IMR-90 (cell line): ENCODE measurements at regions not wholly inside any gene's neighbourhood (a gene's known extent, or its start where the extent isn't known, plus 50 kb on each side); places are given as distances from the start of the nearest gene placed in this dataset.

Experiments used
- ATAC-seq: fragments of 200-7000 bp; cut with Tn5 transposase; 2 replicates; pipeline ENCODE4 v1.9.1; 2020; ENCODE audit warnings: low read depth, mild to moderate bottlenecking, moderate library complexity
- BruUV-seq: library from RNA; stranded (reverse); fragments of 400-500 nt; replicated peaks from 2 replicates; lab custom pipeline; 2021; lab: Mats Ljungman, UMichigan
- CTCF ChIA-PET: fragments of 300-600 bp; formaldehyde crosslinking; extraction: SDS; loops from one replicate; lab custom pipeline; 2021; ENCODE audit warnings: antibody characterized with exemption; lab: Yijun Ruan, JAX
- POLR2A ChIA-PET: fragments of 300-600 bp; sonication (Branson Sonifier 250); formaldehyde crosslinking; loops from one replicate; lab custom pipeline; 2022; ENCODE audit warnings: antibody characterized with exemption; ENCODE audit not compliant: unreplicated experiment; lab: Charles Lee
- DNase-seq: peaks from one replicate; pipeline ENCODE4 v3.0.0; 2013
- H2AFZ ChIP-seq: replicated peaks from 2 replicates; pipeline ENCODE3; 2013; ENCODE audit warnings: low read length, mild to moderate bottlenecking; ENCODE audit not compliant: poor library complexity
- H2AK5ac ChIP-seq: 2 replicates; pipeline ENCODE4 v1.6.1; 2013; ENCODE audit warnings: low read depth, low read length, inconsistent platforms
- H2AK9ac ChIP-seq: replicated peaks from 2 replicates; pipeline ENCODE3; 2013; ENCODE audit warnings: mild to moderate bottlenecking, low read depth, low read length, moderate library complexity; ENCODE audit not compliant: poor library complexity
- H2BK120ac ChIP-seq: 2 replicates; pipeline ENCODE4 v1.6.1; 2013; ENCODE audit warnings: low read depth, low read length, inconsistent platforms
- H2BK15ac ChIP-seq: 3 replicates; pipeline ENCODE4 v1.6.1; 2013; ENCODE audit warnings: low read depth, low read length, inconsistent platforms
- H2BK20ac ChIP-seq: 2 replicates; pipeline ENCODE4 v1.6.1; 2013; ENCODE audit warnings: low read depth, mild to moderate bottlenecking, inconsistent platforms, low read length, moderate library complexity
- H2BK5ac ChIP-seq: 2 replicates; pipeline ENCODE4 v1.6.1; 2013; ENCODE audit warnings: mild to moderate bottlenecking, low read depth, low read length, inconsistent platforms; ENCODE audit not compliant: poor library complexity, severe bottlenecking
- H3K14ac ChIP-seq: replicated peaks from 2 replicates; pipeline ENCODE4 v1.6.1; 2013; ENCODE audit warnings: low read depth, low read length, inconsistent platforms
- H3K18ac ChIP-seq: 2 replicates; pipeline ENCODE4 v1.6.1; 2013; ENCODE audit warnings: low read depth, low read length, control low read depth
- H3K23ac ChIP-seq: 2 replicates; pipeline ENCODE4 v1.6.1; 2013; ENCODE audit warnings: low read depth, low read length, inconsistent platforms
- H3K27ac ChIP-seq: 2 replicates; pipeline ENCODE4 v1.5.1; 2013; ENCODE audit warnings: mild to moderate bottlenecking, control low read depth, low read length; ENCODE audit not compliant: insufficient read depth
- H3K27me3 ChIP-seq: 2 replicates; pipeline ENCODE4 v1.6.1; 2013; ENCODE audit warnings: low read length; ENCODE audit not compliant: control insufficient read depth, insufficient read depth
- H3K36me3 ChIP-seq: 2 replicates; pipeline ENCODE4 v1.6.1; 2013; ENCODE audit warnings: low read length, mixed read lengths; ENCODE audit not compliant: control insufficient read depth, insufficient read depth
- H3K4ac ChIP-seq: 2 replicates; pipeline ENCODE4 v1.6.1; 2013; ENCODE audit warnings: low read depth, low read length, inconsistent platforms
- H3K4me1 ChIP-seq: 2 replicates; pipeline ENCODE4 v1.6.1; 2013; ENCODE audit warnings: low read length, mixed read lengths; ENCODE audit not compliant: control insufficient read depth, insufficient read depth
- H3K4me2 ChIP-seq: 2 replicates; pipeline ENCODE4 v1.6.1; 2013; ENCODE audit warnings: low read depth, mild to moderate bottlenecking, control low read depth, low read length, moderate library complexity
- H3K4me3 ChIP-seq: 2 replicates; pipeline ENCODE4 v1.5.1; 2013; ENCODE audit warnings: low read depth, mild to moderate bottlenecking, control low read depth, low read length, moderate library complexity; ENCODE audit not compliant: insufficient read depth
- H3K56ac ChIP-seq: 2 replicates; pipeline ENCODE4 v1.6.1; 2013; ENCODE audit warnings: low read length, inconsistent platforms; ENCODE audit not compliant: insufficient read depth; ENCODE audit errors: extremely low read depth
- H3K79me1 ChIP-seq, 2 experiments: 2 replicates each; pipeline ENCODE4 v1.6.1; 2013; ENCODE audit warnings: low read length in 2 of 2, inconsistent platforms in 1 of 2, low read depth in 1 of 2
- H3K9ac ChIP-seq: 2 replicates; pipeline ENCODE4 v1.6.1; 2013; ENCODE audit warnings: low read depth, low read length, control low read depth
- H3K9me1 ChIP-seq: 2 replicates; pipeline ENCODE4 v1.6.1; 2013; ENCODE audit warnings: low read length, inconsistent platforms; ENCODE audit not compliant: insufficient read depth
- H3K9me3 ChIP-seq: 2 replicates; pipeline ENCODE4 v1.6.1; 2013; ENCODE audit warnings: low read length; ENCODE audit not compliant: control insufficient read depth, insufficient read depth
- H4K20me1 ChIP-seq: 2 replicates; pipeline ENCODE4 v1.6.1; 2013; ENCODE audit warnings: low read length, inconsistent platforms; ENCODE audit not compliant: insufficient read depth
- H4K5ac ChIP-seq: 2 replicates; pipeline ENCODE4 v1.6.1; 2013; ENCODE audit warnings: mild to moderate bottlenecking, low read depth, low read length, control low read depth
- H4K8ac ChIP-seq, 2 experiments: 2 replicates each; pipeline ENCODE4 v1.6.1; 2013; ENCODE audit warnings: low read depth in 2 of 2, low read length in 2 of 2, control low read depth in 1 of 2, inconsistent platforms in 1 of 2
- H4K91ac ChIP-seq: 2 replicates; pipeline ENCODE4 v1.6.1; 2013; ENCODE audit warnings: low read depth, low read length, inconsistent platforms; ENCODE audit not compliant: insufficient read depth
- BHLHE40 ChIP-seq: fragments of 150-350 bp; IDR thresholded peaks from 2 replicates; pipeline ENCODE4 v1.6.1; 2016; ENCODE audit warnings: mild to moderate bottlenecking, low read depth, low read length
- CEBPB ChIP-seq: IDR thresholded peaks from 2 replicates; pipeline ENCODE4 v1.6.1; 2012; ENCODE audit warnings: low read depth, low read length, improper control_type of control experiment
- CHD1 ChIP-seq: IDR thresholded peaks from 2 replicates; pipeline ENCODE4 v1.6.1; 2012; ENCODE audit warnings: low read depth, low read length, improper control_type of control experiment
- FOS ChIP-seq: fragments of 150-350 bp; IDR thresholded peaks from 2 replicates; pipeline ENCODE4 v1.6.1; 2016; ENCODE audit warnings: low read depth, low read length
- MAFK ChIP-seq: IDR thresholded peaks from 2 replicates; pipeline ENCODE4 v1.6.1; 2012; ENCODE audit warnings: low read depth, low read length, improper control_type of control experiment
- MAZ ChIP-seq: IDR thresholded peaks from 2 replicates; pipeline ENCODE4 v1.6.1; 2012; ENCODE audit warnings: low read depth, mild to moderate bottlenecking, low read length, improper control_type of control experiment, moderate library complexity, borderline replicate concordance
- MXI1 ChIP-seq: IDR thresholded peaks from 2 replicates; pipeline ENCODE4 v1.6.1; 2012; ENCODE audit warnings: low read depth, mild to moderate bottlenecking, low read length, moderate library complexity, borderline replicate concordance
- NFE2L2 ChIP-seq: fragments of 150-350 bp; IDR thresholded peaks from 2 replicates; pipeline ENCODE4 v1.6.1; 2016; ENCODE audit warnings: low read depth, mild to moderate bottlenecking, low read length
- POLR2A ChIP-seq: IDR thresholded peaks from 2 replicates; pipeline ENCODE4 v1.6.1; 2012; ENCODE audit warnings: mild to moderate bottlenecking, low read depth, low read length
- RAD21 ChIP-seq: IDR thresholded peaks from 2 replicates; pipeline ENCODE4 v1.6.1; 2012; ENCODE audit warnings: low read length, improper control_type of control experiment
- RCOR1 ChIP-seq: IDR thresholded peaks from 2 replicates; pipeline ENCODE4 v1.6.1; 2012; ENCODE audit warnings: mild to moderate bottlenecking, low read length, improper control_type of control experiment; ENCODE audit not compliant: insufficient replicate concordance
- RFX5 ChIP-seq: IDR thresholded peaks from 2 replicates; pipeline ENCODE4 v1.8.0; 2012; ENCODE audit warnings: low read depth, mild to moderate bottlenecking, low read length, moderate library complexity
- SMC3 ChIP-seq: fragments of 150-350 bp; IDR thresholded peaks from 2 replicates; pipeline ENCODE4 v1.6.1; 2016; ENCODE audit warnings: low read depth, mild to moderate bottlenecking, antibody characterized with exemption, low read length, moderate library complexity
- WGBS, 2 experiments: methylation state at CpG; one replicate each; pipeline versions ENCODE4 v1.1.5 to v1.1.7; 2013; ENCODE audit warnings: missing lambda C conversion rate in 2 of 2; ENCODE audit not compliant: insufficient read length in 1 of 2; ENCODE audit errors: extremely low coverage in 2 of 2; 5-methylcytosine and 5-hydroxymethylcytosine counted together
- dilution Hi-C: fragments of 300-500 bp; cut with HindIII; formaldehyde crosslinking; loops from one replicate; pipeline ENCODE4 v1.14.3; 2018; ENCODE audit warnings: low sequenced_read_pairs; ENCODE audit not compliant: unreplicated experiment
- in situ Hi-C: fragments of 300-500 bp; cut with MboI; formaldehyde crosslinking; loops from 3 replicates; pipeline ENCODE4 v1.14.3; 2019; ENCODE audit warnings: low sequenced_read_pairs, inconsistent platforms, mixed read lengths
- intact Hi-C: fragments of 100-400 bp; cut with micrococcal nuclease; formaldehyde crosslinking; loops from 2 replicates; pipeline ENCODE4 v1.10.0; 2022
- TF ChIP-seq, protein P1 (sequence below): fragments of 150-350 bp; IDR thresholded peaks from 2 replicates; pipeline ENCODE4 v1.6.1; 2017; ENCODE audit warnings: mild to moderate bottlenecking, antibody characterized with exemption, low read length, low read depth
- TF ChIP-seq, protein P2 (sequence below): conservative IDR thresholded peaks from 2 replicates; pipeline ENCODE4 v1.5.1; 2012; ENCODE audit warnings: mild to moderate bottlenecking, low read depth, low read length, improper control_type of control experiment
- TF ChIP-seq, protein P3 (sequence below): fragments of 150-350 bp; IDR thresholded peaks from 2 replicates; pipeline ENCODE4 v1.6.1; 2016; ENCODE audit warnings: low read depth, mild to moderate bottlenecking, low read length, moderate library complexity, borderline replicate concordance

DNA sequence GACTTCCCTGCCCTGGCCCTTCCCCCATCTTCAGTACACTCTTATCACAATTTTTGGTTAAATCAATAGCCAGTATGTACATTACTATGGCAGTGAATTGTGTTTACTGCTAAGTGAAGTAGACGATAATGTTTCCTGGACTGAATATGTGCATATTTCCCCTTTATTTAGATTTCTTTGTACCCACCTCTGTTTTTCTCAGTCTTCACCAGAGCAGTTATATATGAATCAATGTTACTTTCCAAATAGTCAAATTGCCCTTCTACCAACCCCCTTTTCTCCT lies 97.1 kb upstream of the HS6ST1 start:
- H2BK5ac ChIP-seq = no peak overlapping the region
- CTCF ChIA-PET = no interaction called here
- H4K91ac ChIP-seq = no peak overlapping the region
- POLR2A ChIA-PET = no interaction called here
- DNase-seq (no peak), ATAC-seq (no peak)
- no peak overlapping the region for H4K8ac ChIP-seq
- no CpG with 5 or more reads among the region's 1 CpG for WGBS, 2 experiments
- no peak overlapping the region for H3K56ac ChIP-seq
- peaks cover 2% of the 10 kb centered on the region; the same call in 1 of the 2 replicates for H3K9me3 ChIP-seq
- no TSS peak for BruUV-seq
- no peak overlapping the region for H2AK9ac ChIP-seq
- H3K18ac ChIP-seq = no peak overlapping the region
- no peak overlapping the region for H3K27ac ChIP-seq
- H2AK5ac ChIP-seq = no peak overlapping the region
- no peaks in the 10 kb centered on the region for H3K79me1 ChIP-seq
- no peaks in the 10 kb centered on the region for H3K27me3 ChIP-seq
- no peak overlapping the region for H3K4me2 ChIP-seq
- intact Hi-C loops = no loop called here
- H3K4me1 ChIP-seq = no peaks in the 10 kb centered on the region
- H3K4ac ChIP-seq = no peak overlapping the region
- no peak overlapping the region for H4K5ac ChIP-seq
- H3K14ac ChIP-seq = no peak overlapping the region
- H4K20me1 ChIP-seq = no peaks in the 10 kb centered on the region
- H3K4me3 ChIP-seq = no peak overlapping the region
- H2BK120ac ChIP-seq = no peak overlapping the region
- H2BK20ac ChIP-seq = no peak overlapping the region
- H3K9ac ChIP-seq = no peak overlapping the region
- H3K23ac ChIP-seq = no peak overlapping the region
- no peak overlapping the region for H2BK15ac ChIP-seq
- in situ Hi-C loops = no loop called here
- no peaks in the 10 kb centered on the region for H3K36me3 ChIP-seq
- H3K9me1 ChIP-seq = no peaks in the 10 kb centered on the region
- TF ChIP-seq BHLHE40 (no peak), MXI1 (no peak), MAFK (no peak), RCOR1 (no peak), POLR2A (no peak), CEBPB (no peak), RAD21 (no peak), RFX5 (no peak), FOS (no peak), SMC3 (no peak), CHD1 (no peak), MAZ (no peak), NFE2L2 (no peak)
- TF ChIP-seq, protein P1, sequence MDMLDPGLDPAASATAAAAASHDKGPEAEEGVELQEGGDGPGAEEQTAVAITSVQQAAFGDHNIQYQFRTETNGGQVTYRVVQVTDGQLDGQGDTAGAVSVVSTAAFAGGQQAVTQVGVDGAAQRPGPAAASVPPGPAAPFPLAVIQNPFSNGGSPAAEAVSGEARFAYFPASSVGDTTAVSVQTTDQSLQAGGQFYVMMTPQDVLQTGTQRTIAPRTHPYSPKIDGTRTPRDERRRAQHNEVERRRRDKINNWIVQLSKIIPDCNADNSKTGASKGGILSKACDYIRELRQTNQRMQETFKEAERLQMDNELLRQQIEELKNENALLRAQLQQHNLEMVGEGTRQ = no peak
- TF ChIP-seq, protein P2, sequence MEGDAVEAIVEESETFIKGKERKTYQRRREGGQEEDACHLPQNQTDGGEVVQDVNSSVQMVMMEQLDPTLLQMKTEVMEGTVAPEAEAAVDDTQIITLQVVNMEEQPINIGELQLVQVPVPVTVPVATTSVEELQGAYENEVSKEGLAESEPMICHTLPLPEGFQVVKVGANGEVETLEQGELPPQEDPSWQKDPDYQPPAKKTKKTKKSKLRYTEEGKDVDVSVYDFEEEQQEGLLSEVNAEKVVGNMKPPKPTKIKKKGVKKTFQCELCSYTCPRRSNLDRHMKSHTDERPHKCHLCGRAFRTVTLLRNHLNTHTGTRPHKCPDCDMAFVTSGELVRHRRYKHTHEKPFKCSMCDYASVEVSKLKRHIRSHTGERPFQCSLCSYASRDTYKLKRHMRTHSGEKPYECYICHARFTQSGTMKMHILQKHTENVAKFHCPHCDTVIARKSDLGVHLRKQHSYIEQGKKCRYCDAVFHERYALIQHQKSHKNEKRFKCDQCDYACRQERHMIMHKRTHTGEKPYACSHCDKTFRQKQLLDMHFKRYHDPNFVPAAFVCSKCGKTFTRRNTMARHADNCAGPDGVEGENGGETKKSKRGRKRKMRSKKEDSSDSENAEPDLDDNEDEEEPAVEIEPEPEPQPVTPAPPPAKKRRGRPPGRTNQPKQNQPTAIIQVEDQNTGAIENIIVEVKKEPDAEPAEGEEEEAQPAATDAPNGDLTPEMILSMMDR = no peak
- TF ChIP-seq, protein P3, sequence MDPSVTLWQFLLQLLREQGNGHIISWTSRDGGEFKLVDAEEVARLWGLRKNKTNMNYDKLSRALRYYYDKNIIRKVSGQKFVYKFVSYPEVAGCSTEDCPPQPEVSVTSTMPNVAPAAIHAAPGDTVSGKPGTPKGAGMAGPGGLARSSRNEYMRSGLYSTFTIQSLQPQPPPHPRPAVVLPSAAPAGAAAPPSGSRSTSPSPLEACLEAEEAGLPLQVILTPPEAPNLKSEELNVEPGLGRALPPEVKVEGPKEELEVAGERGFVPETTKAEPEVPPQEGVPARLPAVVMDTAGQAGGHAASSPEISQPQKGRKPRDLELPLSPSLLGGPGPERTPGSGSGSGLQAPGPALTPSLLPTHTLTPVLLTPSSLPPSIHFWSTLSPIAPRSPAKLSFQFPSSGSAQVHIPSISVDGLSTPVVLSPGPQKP = no peak
- no peak overlapping the region for H2AFZ ChIP-seq
- dilution Hi-C loops = no loop called here
